ENCODE measurements at regions not wholly inside any gene's neighbourhood (a gene's known extent, or its start where the extent isn't known, plus 50 kb on each side); places are given as distances from the start of the nearest gene placed in this dataset.

DNA sequence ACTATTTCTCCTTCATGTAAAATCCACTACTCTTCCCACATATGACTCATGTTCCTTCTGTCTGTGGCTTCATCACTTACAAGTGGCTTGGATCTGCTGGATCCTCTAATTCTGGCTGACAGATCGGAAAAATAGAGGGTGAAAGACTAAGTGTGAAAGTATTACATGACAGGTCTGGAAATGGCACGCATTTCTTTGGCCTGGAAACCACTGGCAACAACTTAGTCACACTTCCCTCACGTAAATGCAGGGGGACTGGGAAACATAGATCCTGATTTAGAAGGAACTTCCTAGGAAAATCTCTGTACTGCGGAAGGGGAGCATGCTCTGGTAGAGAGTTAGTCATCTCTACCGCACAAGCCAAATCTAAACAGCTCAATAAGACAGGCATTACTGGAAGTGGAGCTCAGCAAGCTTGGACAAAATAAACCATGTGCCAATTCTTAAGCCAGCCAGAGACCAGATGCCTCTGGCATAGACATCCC lies 305.4 kb upstream of the PTBP2 start:
- TF ChIP-seq, protein P1, sequence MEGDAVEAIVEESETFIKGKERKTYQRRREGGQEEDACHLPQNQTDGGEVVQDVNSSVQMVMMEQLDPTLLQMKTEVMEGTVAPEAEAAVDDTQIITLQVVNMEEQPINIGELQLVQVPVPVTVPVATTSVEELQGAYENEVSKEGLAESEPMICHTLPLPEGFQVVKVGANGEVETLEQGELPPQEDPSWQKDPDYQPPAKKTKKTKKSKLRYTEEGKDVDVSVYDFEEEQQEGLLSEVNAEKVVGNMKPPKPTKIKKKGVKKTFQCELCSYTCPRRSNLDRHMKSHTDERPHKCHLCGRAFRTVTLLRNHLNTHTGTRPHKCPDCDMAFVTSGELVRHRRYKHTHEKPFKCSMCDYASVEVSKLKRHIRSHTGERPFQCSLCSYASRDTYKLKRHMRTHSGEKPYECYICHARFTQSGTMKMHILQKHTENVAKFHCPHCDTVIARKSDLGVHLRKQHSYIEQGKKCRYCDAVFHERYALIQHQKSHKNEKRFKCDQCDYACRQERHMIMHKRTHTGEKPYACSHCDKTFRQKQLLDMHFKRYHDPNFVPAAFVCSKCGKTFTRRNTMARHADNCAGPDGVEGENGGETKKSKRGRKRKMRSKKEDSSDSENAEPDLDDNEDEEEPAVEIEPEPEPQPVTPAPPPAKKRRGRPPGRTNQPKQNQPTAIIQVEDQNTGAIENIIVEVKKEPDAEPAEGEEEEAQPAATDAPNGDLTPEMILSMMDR (conservative IDR thresholded peaks at IDR 0.05; ENCODE audit: low read length), result no peak
- TF ChIP-seq EZH2phosphoT487 (IDR thresholded peaks at IDR 0.05; ENCODE audit: borderline replicate concordance), result no peak
